Astrocyte of the hippocampus (primary cell): ENCODE measurements at regions not wholly inside any gene's neighbourhood (a gene's known extent, or its start where the extent isn't known, plus 50 kb on each side); places are given as distances from the start of the nearest gene placed in this dataset.

ENCODE experiments used
- DNase-seq: peaks from one replicate; pipeline ENCODE4 v3.0.0; 2011; ENCODE audit warnings: low read depth, low spot score

- DNase-seq = no peak
Observed at GRCh38 chr5:2170761-2171160, 288.0 kb upstream of the IRX4 start.

GRCh38 chr5:2169850-2170760, 287.4 kb upstream of the IRX4 start:
- DNase-seq = no peak

- DNase-seq = no peak
Observed at GRCh38 chr5:2169430-2169808, 286.7 kb upstream of the IRX4 start.

- DNase-seq = no peak
Observed at GRCh38 chr5:2168601-2169429, 286.1 kb upstream of the IRX4 start.

- DNase-seq = no peak
Observed at GRCh38 chr5:2167671-2168070, 284.9 kb upstream of the IRX4 start.

GRCh38 chr5:2166979-2167377, 284.3 kb upstream of the IRX4 start:
- DNase-seq = no peak

GRCh38 chr5:2166306-2166978, 283.7 kb upstream of the IRX4 start:
- no peak for DNase-seq

GRCh38 chr5:2165615-2166305, 283.0 kb upstream of the IRX4 start:
- no peak for DNase-seq

GRCh38 chr5:2165203-2165602, 282.5 kb upstream of the IRX4 start:
- DNase-seq = no peak

- no peak for DNase-seq
Observed at GRCh38 chr5:2164586-2164985, 281.9 kb upstream of the IRX4 start.

GRCh38 chr5:2163940-2164490, 281.3 kb upstream of the IRX4 start:
- DNase-seq = no peak

GRCh38 chr5:2163060-2163856, 280.5 kb upstream of the IRX4 start:
- DNase-seq = no peak

GRCh38 chr5:2160811-2161210, 278.1 kb upstream of the IRX4 start:
- DNase-seq = no peak

- DNase-seq = no peak
Observed at GRCh38 chr5:2158767-2159166, 276.0 kb upstream of the IRX4 start.

GRCh38 chr5:2158109-2158508, 275.4 kb upstream of the IRX4 start:
- DNase-seq = no peak

GRCh38 chr5:2157372-2157771, 274.6 kb upstream of the IRX4 start:
- DNase-seq = no peak

- no peak for DNase-seq
Observed at GRCh38 chr5:2156358-2157059, 273.8 kb upstream of the IRX4 start.

- no peak for DNase-seq
Observed at GRCh38 chr5:2155556-2155955, 272.8 kb upstream of the IRX4 start.

GRCh38 chr5:2153802-2154201, 271.1 kb upstream of the IRX4 start:
- DNase-seq = no peak

- DNase-seq = no peak
Observed at GRCh38 chr5:2153350-2153749, 270.6 kb upstream of the IRX4 start.
